ENCODE measurements at regions not wholly inside any gene's neighbourhood (a gene's known extent, or its start where the extent isn't known, plus 50 kb on each side); places are given as distances from the start of the nearest gene placed in this dataset.

DNA sequence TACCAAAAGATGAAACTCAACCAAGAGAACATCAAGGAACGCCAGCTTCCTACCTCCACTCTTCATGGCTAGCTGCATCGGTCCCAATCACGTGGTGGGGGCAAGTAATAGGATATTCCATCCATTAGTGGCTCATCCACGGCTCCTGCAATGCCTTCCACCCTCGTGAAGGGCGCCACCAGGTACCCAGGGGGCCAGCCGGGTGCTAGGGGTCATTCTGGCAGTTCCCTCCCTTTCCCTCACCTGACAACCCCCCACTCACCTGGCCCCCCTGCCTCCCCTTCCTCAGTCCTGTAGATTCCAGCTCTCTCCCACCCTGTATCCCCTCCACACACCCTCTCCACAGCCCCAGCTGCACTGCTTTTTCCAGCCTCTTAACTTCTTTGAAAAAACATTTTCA lies 161.9 kb downstream of the URI1 start:
- TF ChIP-seq, protein P1, sequence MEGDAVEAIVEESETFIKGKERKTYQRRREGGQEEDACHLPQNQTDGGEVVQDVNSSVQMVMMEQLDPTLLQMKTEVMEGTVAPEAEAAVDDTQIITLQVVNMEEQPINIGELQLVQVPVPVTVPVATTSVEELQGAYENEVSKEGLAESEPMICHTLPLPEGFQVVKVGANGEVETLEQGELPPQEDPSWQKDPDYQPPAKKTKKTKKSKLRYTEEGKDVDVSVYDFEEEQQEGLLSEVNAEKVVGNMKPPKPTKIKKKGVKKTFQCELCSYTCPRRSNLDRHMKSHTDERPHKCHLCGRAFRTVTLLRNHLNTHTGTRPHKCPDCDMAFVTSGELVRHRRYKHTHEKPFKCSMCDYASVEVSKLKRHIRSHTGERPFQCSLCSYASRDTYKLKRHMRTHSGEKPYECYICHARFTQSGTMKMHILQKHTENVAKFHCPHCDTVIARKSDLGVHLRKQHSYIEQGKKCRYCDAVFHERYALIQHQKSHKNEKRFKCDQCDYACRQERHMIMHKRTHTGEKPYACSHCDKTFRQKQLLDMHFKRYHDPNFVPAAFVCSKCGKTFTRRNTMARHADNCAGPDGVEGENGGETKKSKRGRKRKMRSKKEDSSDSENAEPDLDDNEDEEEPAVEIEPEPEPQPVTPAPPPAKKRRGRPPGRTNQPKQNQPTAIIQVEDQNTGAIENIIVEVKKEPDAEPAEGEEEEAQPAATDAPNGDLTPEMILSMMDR (IDR thresholded peaks at IDR 0.05) = no peak
- TF ChIP-seq EP300 (IDR thresholded peaks at IDR 0.05) (no peak), POLR2A (IDR thresholded peaks at IDR 0.05) (no peak)

All from tibial nerve (tissue), 4 donors.